HUES48 (cell line): ENCODE measurements at regions not wholly inside any gene's neighbourhood (a gene's known extent, or its start where the extent isn't known, plus 50 kb on each side); places are given as distances from the start of the nearest gene placed in this dataset.
"Not testable (repeated sequence)": the region's sequence is repeated elsewhere in the genome, so short reads cannot be mapped to it uniquely, and the experiment has no call there.

Experiments
- H3K27ac ChIP-seq: one replicate; pipeline ENCODE4 v1.7.0; 2013; ENCODE audit warnings: low read depth, low read length, inconsistent platforms
- H3K27me3 ChIP-seq: 2 replicates; pipeline ENCODE4 v1.6.1; 2013; ENCODE audit warnings: mild to moderate bottlenecking, low read length; ENCODE audit not compliant: control insufficient read depth, insufficient read depth
- H3K36me3 ChIP-seq: 2 replicates; pipeline ENCODE4 v1.6.1; 2013; ENCODE audit warnings: low read length; ENCODE audit not compliant: control insufficient read depth, insufficient read depth
- H3K4me1 ChIP-seq: 2 replicates; pipeline ENCODE4 v1.6.1; 2013; ENCODE audit warnings: mild to moderate bottlenecking, low read length; ENCODE audit not compliant: control insufficient read depth, insufficient read depth
- H3K4me3 ChIP-seq: 2 replicates; pipeline ENCODE4 v1.5.1; 2013; ENCODE audit warnings: mild to moderate bottlenecking, low read depth, low read length
- H3K9ac ChIP-seq: 2 replicates; pipeline ENCODE4 v1.6.1; 2013; ENCODE audit warnings: mild to moderate bottlenecking, low read depth, low read length, moderate library complexity
- H3K9me3 ChIP-seq: 2 replicates; pipeline ENCODE4 v1.6.1; 2013; ENCODE audit warnings: low read length; ENCODE audit not compliant: control insufficient read depth, insufficient read depth

DNA sequence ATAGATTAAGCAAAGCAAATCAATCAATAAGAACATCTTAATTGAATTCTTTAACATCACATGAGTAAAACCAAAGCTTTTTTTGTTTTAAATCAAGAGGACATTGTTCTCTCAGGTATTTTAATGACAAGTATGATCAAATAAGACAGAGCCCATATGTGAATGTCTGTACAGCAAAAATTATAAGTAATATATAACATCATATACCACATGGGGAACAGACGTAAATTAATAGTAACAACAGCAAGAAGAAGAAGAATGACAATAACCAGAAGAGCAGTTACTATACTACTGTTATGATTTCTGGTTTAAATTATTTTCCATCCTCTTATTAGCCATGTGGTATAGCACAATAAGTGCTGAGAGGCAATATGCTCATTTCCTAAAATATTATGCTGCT lies 335.5 kb downstream of the ADAMTS20 start:
- Histone ChIP-seq H3K4me1 (no peaks in the 10 kb centered on the region), H3K27me3 (no peaks in the 10 kb centered on the region), H3K9me3 (no peaks in the 10 kb centered on the region), H3K36me3 (no peaks in the 10 kb centered on the region), H3K27ac (no peak overlapping the region), H3K4me3 (no peak overlapping the region), H3K9ac (no peak overlapping the region)

- no peak overlapping the region for H3K9ac ChIP-seq
- no peak overlapping the region for H3K4me3 ChIP-seq
- no peaks in the 10 kb centered on the region for H3K27me3 ChIP-seq
- H3K9me3 ChIP-seq, result no peaks in the 10 kb centered on the region
- H3K36me3 ChIP-seq, result no peaks in the 10 kb centered on the region
- H3K4me1 ChIP-seq, result no peaks in the 10 kb centered on the region
- no peak overlapping the region for H3K27ac ChIP-seq
These were observed 337.8 kb downstream of the ADAMTS20 start for GRCh38 chr12:43214166-43214565.

GRCh38 chr12:43213608-43214007 lies 338.4 kb downstream of the ADAMTS20 start:
- no peak overlapping the region for H3K27ac ChIP-seq
- H3K36me3 ChIP-seq, result no peaks in the 10 kb centered on the region
- no peak overlapping the region for H3K4me3 ChIP-seq
- no peaks in the 10 kb centered on the region for H3K9me3 ChIP-seq
- H3K27me3 ChIP-seq, result no peaks in the 10 kb centered on the region
- no peaks in the 10 kb centered on the region for H3K4me1 ChIP-seq
- no peak overlapping the region for H3K9ac ChIP-seq

GRCh38 chr12:43210485-43211192 lies 341.4 kb downstream of the ADAMTS20 start:
- Histone ChIP-seq H3K9ac (no peak overlapping the region), H3K36me3 (no peaks in the 10 kb centered on the region), H3K4me3 (no peak overlapping the region), H3K27ac (no peak overlapping the region), H3K9me3 (no peaks in the 10 kb centered on the region), H3K4me1 (no peaks in the 10 kb centered on the region), H3K27me3 (no peaks in the 10 kb centered on the region)

- Histone ChIP-seq H3K36me3 (no peaks in the 10 kb centered on the region), H3K27ac (no peak overlapping the region), H3K4me3 (no peak overlapping the region), H3K4me1 (no peaks in the 10 kb centered on the region), H3K27me3 (no peaks in the 10 kb centered on the region), H3K9ac (no peak overlapping the region), H3K9me3 (no peaks in the 10 kb centered on the region)
These were observed 343.4 kb downstream of the ADAMTS20 start for GRCh38 chr12:43208627-43209026.

DNA sequence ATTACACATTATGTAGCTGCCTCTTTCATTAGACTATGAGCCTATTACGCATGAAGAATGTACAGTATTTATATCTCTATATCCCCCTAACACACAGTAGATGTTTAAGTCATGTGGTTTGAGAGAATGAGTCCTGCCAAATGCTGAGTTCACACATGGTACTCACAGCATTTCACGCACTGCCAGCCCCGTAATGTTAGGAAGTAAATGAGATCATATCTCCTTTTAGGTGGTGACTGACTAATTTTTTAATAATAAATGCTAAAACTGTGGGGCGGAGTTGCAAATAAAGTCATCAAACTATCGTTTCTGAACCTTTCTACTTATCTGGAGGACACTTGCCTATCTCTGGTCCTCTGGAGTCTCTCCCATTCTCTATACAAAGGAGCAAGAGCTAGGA lies 343.8 kb downstream of the ADAMTS20 start:
- Histone ChIP-seq H3K4me1 (no peaks in the 10 kb centered on the region), H3K27me3 (no peaks in the 10 kb centered on the region), H3K27ac (no peak overlapping the region), H3K9me3 (no peaks in the 10 kb centered on the region), H3K36me3 (no peaks in the 10 kb centered on the region), H3K9ac (no peak overlapping the region), H3K4me3 (no peak overlapping the region)

GRCh38 chr12:43206396-43206795 lies 345.6 kb downstream of the ADAMTS20 start:
- Histone ChIP-seq H3K4me3 (no peak overlapping the region), H3K4me1 (no peaks in the 10 kb centered on the region), H3K27ac (no peak overlapping the region), H3K27me3 (no peaks in the 10 kb centered on the region), H3K36me3 (no peaks in the 10 kb centered on the region), H3K9me3 (no peaks in the 10 kb centered on the region), H3K9ac (no peak overlapping the region)

- Histone ChIP-seq H3K36me3 (no peaks in the 10 kb centered on the region), H3K27me3 (no peaks in the 10 kb centered on the region), H3K4me3 (no peak overlapping the region), H3K9ac (no peak overlapping the region), H3K4me1 (no peaks in the 10 kb centered on the region), H3K27ac (no peak overlapping the region), H3K9me3 (no peaks in the 10 kb centered on the region)
These were observed 353.4 kb downstream of the ADAMTS20 start for GRCh38 chr12:43198608-43199007.

- no peaks in the 10 kb centered on the region for H3K27me3 ChIP-seq
- H3K9ac ChIP-seq, result no peak overlapping the region
- H3K9me3 ChIP-seq, result no peaks in the 10 kb centered on the region
- H3K4me3 ChIP-seq, result no peak overlapping the region
- H3K36me3 ChIP-seq, result no peaks in the 10 kb centered on the region
- no peak overlapping the region for H3K27ac ChIP-seq
- no peaks in the 10 kb centered on the region for H3K4me1 ChIP-seq
These were observed 355.6 kb downstream of the ADAMTS20 start for GRCh38 chr12:43196268-43196907.

- not testable (repeated sequence) for H3K27me3 ChIP-seq, H3K4me1 ChIP-seq, H3K4me3 ChIP-seq, H3K9ac ChIP-seq, H3K36me3 ChIP-seq, H3K27ac ChIP-seq, H3K9me3 ChIP-seq
These were observed 358.9 kb downstream of the ADAMTS20 start for GRCh38 chr12:43193096-43193495.

- H3K9me3 ChIP-seq, H3K36me3 ChIP-seq, H3K27ac ChIP-seq, H3K4me3 ChIP-seq, H3K27me3 ChIP-seq, H3K4me1 ChIP-seq, H3K9ac ChIP-seq: not testable (repeated sequence)
These were observed 359.6 kb downstream of the ADAMTS20 start for GRCh38 chr12:43192442-43192841.
